OCI-LY1 (cell line): ENCODE measurements at regions not wholly inside any gene's neighbourhood (a gene's known extent, or its start where the extent isn't known, plus 50 kb on each side); places are given as distances from the start of the nearest gene placed in this dataset.

Source experiments
- CTCF ChIP-seq: fragments of 200-600 bp; sonication (generic), shearing (Covaris generic); IDR thresholded peaks from 2 replicates; pipeline ENCODE4 v1.5.1; 2017; ENCODE audit warnings: mild to moderate bottlenecking, antibody characterized with exemption, low read length, moderate library complexity, mixed read lengths
- EZH2 ChIP-seq: fragments of 200-600 bp; sonication (generic), shearing (Covaris generic); IDR thresholded peaks from 2 replicates; pipeline ENCODE4 v1.8.0; 2017; ENCODE audit warnings: borderline replicate concordance, mixed run types, mild to moderate bottlenecking, antibody characterized with exemption, low read length, moderate library complexity, mixed read lengths

- TF ChIP-seq CTCF (no peak), EZH2 (no peak)
Measured at GRCh38 chr4:106527316-106527715, 158.7 kb upstream of the GIMD1 start.
